OCI-LY7 (cell line): ENCODE measurements at regions not wholly inside any gene's neighbourhood (a gene's known extent, or its start where the extent isn't known, plus 50 kb on each side); places are given as distances from the start of the nearest gene placed in this dataset.

Experiments used
- BruUV-seq: library from RNA; stranded (reverse); fragments of 400-500 nt; replicated peaks from 2 replicates; lab custom pipeline; 2021; lab: Mats Ljungman, UMichigan
- CTCF ChIA-PET: fragments of 300-600 bp; sonication (Branson Sonifier 250); formaldehyde crosslinking; loops from one replicate; lab custom pipeline; 2022; ENCODE audit warnings: antibody characterized with exemption; ENCODE audit not compliant: unreplicated experiment; lab: Charles Lee
- POLR2A ChIA-PET: fragments of 300-600 bp; sonication (Branson Sonifier 250); formaldehyde crosslinking; loops from one replicate; lab custom pipeline; 2022; ENCODE audit warnings: antibody characterized with exemption; lab: Charles Lee
- DNase-seq: peaks from one replicate; pipeline ENCODE4 v3.0.0-alpha.2; 2015; ENCODE audit warnings: low spot score
- H2AFZ ChIP-seq: fragments of 200-600 bp; sonication (generic), shearing (Covaris generic); 2 replicates; pipeline ENCODE4 v1.6.1; 2014; ENCODE audit warnings: mild to moderate bottlenecking, antibody characterized with exemption, low read length, moderate library complexity
- H3K27ac ChIP-seq: fragments of 200-600 bp; sonication (generic); 2 replicates; pipeline ENCODE4 v1.5.1; 2014; ENCODE audit warnings: mixed run types, low read depth, mild to moderate bottlenecking, moderate library complexity, low read length, inconsistent platforms; ENCODE audit not compliant: poor library complexity, severe bottlenecking
- H3K36me3 ChIP-seq: fragments of 200-600 bp; sonication (generic); 2 replicates; pipeline ENCODE4 v1.6.1; 2014; ENCODE audit warnings: mild to moderate bottlenecking, antibody characterized with exemption, low read length, moderate library complexity, mixed read lengths; ENCODE audit not compliant: insufficient read depth
- H3K4me1 ChIP-seq: fragments of 200-600 bp; sonication (generic); 2 replicates; pipeline ENCODE4 v1.5.1; 2014; ENCODE audit warnings: mild to moderate bottlenecking, low read length; ENCODE audit not compliant: insufficient read depth, poor library complexity, severe bottlenecking
- H3K4me2 ChIP-seq: fragments of 200-600 bp; sonication (generic); 2 replicates; pipeline ENCODE4 v1.6.1; 2014; ENCODE audit warnings: mild to moderate bottlenecking, low read length
- H3K4me3 ChIP-seq: fragments of 200-600 bp; sonication (generic); 2 replicates; pipeline ENCODE4 v1.5.1; 2014; ENCODE audit warnings: mild to moderate bottlenecking, low read depth, low read length; ENCODE audit not compliant: poor library complexity, severe bottlenecking
- H3K79me2 ChIP-seq: fragments of 200-600 bp; sonication (generic); 2 replicates; pipeline ENCODE4 v1.6.1; 2016; ENCODE audit warnings: low read depth, mild to moderate bottlenecking, low read length, moderate library complexity, mixed read lengths; ENCODE audit not compliant: insufficient read depth
- H3K9me2 ChIP-seq: fragments of 200-600 bp; sonication (generic); 2 replicates; pipeline ENCODE4 v1.6.1; 2016; ENCODE audit warnings: mild to moderate bottlenecking, low read length, mixed read lengths; ENCODE audit not compliant: insufficient read depth
- H3K9me3 ChIP-seq: fragments of 200-600 bp; sonication (generic); 2 replicates; pipeline ENCODE4 v1.6.1; 2014; ENCODE audit warnings: mild to moderate bottlenecking, mixed run types, low read length, mixed read lengths
- H4K20me1 ChIP-seq: fragments of 200-600 bp; sonication (generic); 2 replicates; pipeline ENCODE4 v1.6.1; 2014; ENCODE audit warnings: mild to moderate bottlenecking, antibody characterized with exemption, low read length, moderate library complexity, mixed read lengths; ENCODE audit not compliant: insufficient read depth
- EZH2phosphoT487 ChIP-seq: fragments of 200-600 bp; sonication (generic); IDR thresholded peaks from 2 replicates; pipeline ENCODE4 v1.6.1; 2018; ENCODE audit warnings: low read depth, borderline replicate concordance, mild to moderate bottlenecking, mixed run types, antibody characterized with exemption, low read length, moderate library complexity, mixed read lengths
- intact Hi-C: fragments of 100-400 bp; cut with micrococcal nuclease; formaldehyde crosslinking; loops from one replicate; pipeline ENCODE4 v1.10.0; 2022; ENCODE audit not compliant: unreplicated experiment
- TF ChIP-seq, protein P1 (sequence below): fragments of 200-600 bp; sonication (generic); conservative IDR thresholded peaks from 2 replicates; pipeline ENCODE4 v1.5.1; 2014; ENCODE audit warnings: mild to moderate bottlenecking, antibody characterized with exemption, low read length, moderate library complexity, mixed read lengths

DNA sequence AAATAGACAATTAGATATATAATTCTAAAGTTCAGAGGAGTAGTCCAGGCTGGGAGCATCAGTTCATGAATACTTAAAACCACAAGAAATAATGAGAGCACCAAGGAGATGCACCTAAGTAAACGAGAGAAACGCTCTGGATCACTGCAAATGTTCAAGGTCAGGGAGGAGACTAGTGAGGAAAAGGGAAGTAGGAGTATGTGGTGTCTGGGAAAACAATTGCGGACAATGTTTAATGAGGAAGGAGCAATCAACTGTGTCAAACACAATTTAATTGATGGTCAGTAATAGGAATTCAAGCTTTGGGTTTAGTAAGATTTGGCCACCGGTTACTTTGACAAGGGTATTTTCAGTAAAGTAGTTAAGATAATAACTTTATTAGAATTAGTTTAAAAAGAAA lies 652.2 kb downstream of the DACH1 start:
- DNase-seq: no peak
- no peaks in the 10 kb centered on the region for H4K20me1 ChIP-seq
- H3K4me2 ChIP-seq: no peak overlapping the region
- POLR2A ChIA-PET: interaction anchor here (0.6 kb wide), 1 partner anchor 60 kb away, joined by 3 read pairs; no protein-coding TSS in a partner anchor
- H3K4me3 ChIP-seq: no peak overlapping the region
- H3K36me3 ChIP-seq: no peaks in the 10 kb centered on the region
- H3K9me3 ChIP-seq: no peaks in the 10 kb centered on the region
- intact Hi-C loops: no loop called here
- no peak overlapping the region for H3K27ac ChIP-seq
- H3K4me1 ChIP-seq: no peaks in the 10 kb centered on the region
- TF ChIP-seq, protein P1, sequence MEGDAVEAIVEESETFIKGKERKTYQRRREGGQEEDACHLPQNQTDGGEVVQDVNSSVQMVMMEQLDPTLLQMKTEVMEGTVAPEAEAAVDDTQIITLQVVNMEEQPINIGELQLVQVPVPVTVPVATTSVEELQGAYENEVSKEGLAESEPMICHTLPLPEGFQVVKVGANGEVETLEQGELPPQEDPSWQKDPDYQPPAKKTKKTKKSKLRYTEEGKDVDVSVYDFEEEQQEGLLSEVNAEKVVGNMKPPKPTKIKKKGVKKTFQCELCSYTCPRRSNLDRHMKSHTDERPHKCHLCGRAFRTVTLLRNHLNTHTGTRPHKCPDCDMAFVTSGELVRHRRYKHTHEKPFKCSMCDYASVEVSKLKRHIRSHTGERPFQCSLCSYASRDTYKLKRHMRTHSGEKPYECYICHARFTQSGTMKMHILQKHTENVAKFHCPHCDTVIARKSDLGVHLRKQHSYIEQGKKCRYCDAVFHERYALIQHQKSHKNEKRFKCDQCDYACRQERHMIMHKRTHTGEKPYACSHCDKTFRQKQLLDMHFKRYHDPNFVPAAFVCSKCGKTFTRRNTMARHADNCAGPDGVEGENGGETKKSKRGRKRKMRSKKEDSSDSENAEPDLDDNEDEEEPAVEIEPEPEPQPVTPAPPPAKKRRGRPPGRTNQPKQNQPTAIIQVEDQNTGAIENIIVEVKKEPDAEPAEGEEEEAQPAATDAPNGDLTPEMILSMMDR: no peak
- TF ChIP-seq EZH2phosphoT487: no peak
- H3K79me2 ChIP-seq: no peaks in the 10 kb centered on the region
- H3K9me2 ChIP-seq: no peaks in the 10 kb centered on the region
- CTCF ChIA-PET: no interaction called here
- no TSS peak for BruUV-seq
- H2AFZ ChIP-seq: no peak overlapping the region

DNA sequence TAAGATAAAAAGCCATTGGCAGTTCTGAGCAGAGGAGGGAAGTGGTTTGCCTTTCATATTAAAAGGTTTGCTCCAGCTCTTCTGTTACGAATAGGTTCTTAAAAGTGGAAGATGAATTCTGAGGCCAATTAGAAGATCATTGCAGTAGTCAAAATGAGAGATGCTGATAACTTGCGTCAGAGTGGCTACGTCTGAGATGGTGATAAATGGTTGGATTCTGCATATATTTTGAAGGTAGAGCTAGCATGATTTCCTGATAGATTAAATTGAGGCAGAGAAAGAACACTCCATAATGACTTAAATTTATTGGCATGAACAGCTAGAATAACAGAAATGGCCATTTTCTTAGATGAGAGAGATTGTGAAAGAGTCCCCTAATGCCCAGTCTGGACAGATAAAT lies 652.6 kb downstream of the DACH1 start:
- Histone ChIP-seq H3K9me2 (no peaks in the 10 kb centered on the region), H3K4me1 (no peaks in the 10 kb centered on the region), H4K20me1 (no peaks in the 10 kb centered on the region), H3K27ac (no peak overlapping the region), H3K36me3 (no peaks in the 10 kb centered on the region), H3K4me3 (no peak overlapping the region), H2AFZ (no peak overlapping the region), H3K79me2 (no peaks in the 10 kb centered on the region), H3K4me2 (no peak overlapping the region), H3K9me3 (no peaks in the 10 kb centered on the region)
- ChIA-PET CTCF (no interaction called here), POLR2A (no interaction called here)
- no peak for DNase-seq
- TF ChIP-seq, protein P1: no peak
- TF ChIP-seq EZH2phosphoT487: no peak
- BruUV-seq: no TSS peak
- intact Hi-C loops: no loop called here

DNA sequence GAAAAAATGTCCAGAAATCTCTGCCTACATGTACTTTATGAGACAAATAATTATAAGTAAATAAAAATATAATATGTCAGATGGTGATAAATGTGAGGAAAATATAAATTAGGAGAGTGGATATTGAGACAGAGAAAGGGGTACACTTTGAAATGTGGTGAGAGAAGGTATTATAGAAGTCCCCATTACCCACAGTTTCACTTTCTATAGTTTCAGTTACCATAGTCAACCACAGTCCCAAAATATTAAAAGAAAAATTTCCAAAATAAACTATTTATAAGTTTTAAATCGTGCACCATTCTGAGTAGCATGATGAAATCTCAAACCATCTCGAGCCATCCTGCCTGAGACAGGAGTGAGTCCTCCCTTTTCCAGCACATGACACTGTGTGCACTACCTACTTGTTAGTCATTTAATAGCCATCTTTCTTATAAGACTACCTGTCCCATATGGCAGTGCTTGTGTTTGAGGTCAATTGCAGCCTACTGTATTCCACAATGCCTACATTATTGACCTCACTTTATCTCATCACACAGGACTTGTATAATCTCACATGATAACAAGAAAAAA lies 653.7 kb downstream of the DACH1 start:
- H4K20me1 ChIP-seq: no peaks in the 10 kb centered on the region
- no TSS peak for BruUV-seq
- H3K36me3 ChIP-seq: no peaks in the 10 kb centered on the region
- ChIA-PET CTCF (no interaction called here), POLR2A (interaction anchor here (0.7 kb wide), 1 partner anchor 595 kb away, joined by 4 read pairs; no protein-coding TSS in a partner anchor)
- no peaks in the 10 kb centered on the region for H3K79me2 ChIP-seq
- H3K9me3 ChIP-seq: no peaks in the 10 kb centered on the region
- H3K9me2 ChIP-seq: no peaks in the 10 kb centered on the region
- TF ChIP-seq, protein P1: no peak
- TF ChIP-seq EZH2phosphoT487: no peak
- no peak overlapping the region for H2AFZ ChIP-seq
- no peaks in the 10 kb centered on the region for H3K4me1 ChIP-seq
- H3K27ac ChIP-seq: no peak overlapping the region
- DNase-seq: no peak
- intact Hi-C loops: no loop called here
- no peak overlapping the region for H3K4me2 ChIP-seq
- H3K4me3 ChIP-seq: no peak overlapping the region
